ENCODE measurements at regions not wholly inside any gene's neighbourhood (a gene's known extent, or its start where the extent isn't known, plus 50 kb on each side); places are given as distances from the start of the nearest gene placed in this dataset.

- peaks cover 14% of the 10 kb centered on the region for H3K79me2 ChIP-seq (ENCODE audit: insufficient read depth, low read length)
- H4K20me1 ChIP-seq (ENCODE audit: insufficient read depth, low read length) = peaks cover 11% of the 10 kb centered on the region
- no peaks in the 10 kb centered on the region for H3K27me3 Mint-ChIP-seq (ENCODE audit: low read depth, unreplicated experiment)
- no peak overlapping the region for H3K4me3 ChIP-seq (ENCODE audit: insufficient read depth, low read depth, low read length)
- peaks cover 4% of the 10 kb centered on the region for H3K36me3 ChIP-seq (ENCODE audit: insufficient read depth, low read length)
- H2AFZ ChIP-seq (ENCODE audit: low read depth, low read length) = no peak overlapping the region
- no peaks in the 10 kb centered on the region for H3K27me3 ChIP-seq (ENCODE audit: insufficient read depth, low read length)
- H3K9ac ChIP-seq (ENCODE audit: low read length) = no peak overlapping the region
- H3K4me1 ChIP-seq (ENCODE audit: insufficient read depth, low read length) = no peaks in the 10 kb centered on the region
- FAIRE-seq = no peak
- H3K4me3 Mint-ChIP-seq (ENCODE audit: unreplicated experiment) = no peak overlapping the region
- no peak for DNase-seq (ENCODE audit: low read depth)
- peaks cover 13% of the 10 kb centered on the region for H3K4me1 Mint-ChIP-seq (ENCODE audit: low read depth, unreplicated experiment)
- H3K36me3 Mint-ChIP-seq (ENCODE audit: low read depth, unreplicated experiment) = no peaks in the 10 kb centered on the region
- no peak for TF ChIP-seq EZH2 (IDR thresholded peaks at IDR 0.05; ENCODE audit: insufficient read depth, low read length)
- TF ChIP-seq, protein P1, sequence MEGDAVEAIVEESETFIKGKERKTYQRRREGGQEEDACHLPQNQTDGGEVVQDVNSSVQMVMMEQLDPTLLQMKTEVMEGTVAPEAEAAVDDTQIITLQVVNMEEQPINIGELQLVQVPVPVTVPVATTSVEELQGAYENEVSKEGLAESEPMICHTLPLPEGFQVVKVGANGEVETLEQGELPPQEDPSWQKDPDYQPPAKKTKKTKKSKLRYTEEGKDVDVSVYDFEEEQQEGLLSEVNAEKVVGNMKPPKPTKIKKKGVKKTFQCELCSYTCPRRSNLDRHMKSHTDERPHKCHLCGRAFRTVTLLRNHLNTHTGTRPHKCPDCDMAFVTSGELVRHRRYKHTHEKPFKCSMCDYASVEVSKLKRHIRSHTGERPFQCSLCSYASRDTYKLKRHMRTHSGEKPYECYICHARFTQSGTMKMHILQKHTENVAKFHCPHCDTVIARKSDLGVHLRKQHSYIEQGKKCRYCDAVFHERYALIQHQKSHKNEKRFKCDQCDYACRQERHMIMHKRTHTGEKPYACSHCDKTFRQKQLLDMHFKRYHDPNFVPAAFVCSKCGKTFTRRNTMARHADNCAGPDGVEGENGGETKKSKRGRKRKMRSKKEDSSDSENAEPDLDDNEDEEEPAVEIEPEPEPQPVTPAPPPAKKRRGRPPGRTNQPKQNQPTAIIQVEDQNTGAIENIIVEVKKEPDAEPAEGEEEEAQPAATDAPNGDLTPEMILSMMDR (IDR thresholded peaks at IDR 0.05; ENCODE audit: insufficient read depth, low read depth, low read length) = no peak
- no peaks in the 10 kb centered on the region for H3K9me3 ChIP-seq (ENCODE audit: insufficient read depth, low read depth, low read length)
- H3K4me2 ChIP-seq (ENCODE audit: low read length) = no peak overlapping the region
- peak overlapping the region; percentile 78 for H3K27ac Mint-ChIP-seq (ENCODE audit: unreplicated experiment)
- H3K27ac ChIP-seq (ENCODE audit: low read depth, low read length) = peak overlapping the region; percentile 12
- no peaks in the 10 kb centered on the region for H3K9me3 Mint-ChIP-seq (ENCODE audit: unreplicated experiment)
Measured at GRCh38 chrX:74248889-74249288, 55.1 kb upstream of the ZCCHC13 start.

DNA sequence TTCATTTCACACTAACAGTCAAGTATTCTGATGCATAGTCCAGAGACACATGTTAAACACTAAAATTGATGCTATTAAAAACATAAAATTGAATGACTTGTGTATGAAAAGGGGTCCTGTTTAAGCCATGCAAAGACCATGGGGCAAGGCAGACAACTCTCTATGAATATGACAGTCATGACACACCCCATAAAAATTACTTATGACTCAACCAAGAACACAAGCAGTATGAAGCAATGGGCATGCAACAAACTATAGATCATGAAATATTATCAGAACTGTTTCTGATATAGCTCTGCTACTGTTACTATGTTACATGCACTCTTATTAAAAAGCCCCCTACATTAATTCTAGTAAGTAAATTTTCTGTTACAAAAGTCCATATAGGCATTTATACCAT lies 57.5 kb upstream of the ZCCHC13 start:
- no peaks in the 10 kb centered on the region for H3K27me3 Mint-ChIP-seq (ENCODE audit: low read depth, unreplicated experiment)
- no peak overlapping the region for H3K4me3 Mint-ChIP-seq (ENCODE audit: unreplicated experiment)
- TF ChIP-seq EZH2 (IDR thresholded peaks at IDR 0.05; ENCODE audit: insufficient read depth, low read length) = no peak
- TF ChIP-seq, protein P1 (IDR thresholded peaks at IDR 0.05; ENCODE audit: insufficient read depth, low read depth, low read length) = no peak
- peak overlapping the region; percentile 18 for H3K27ac Mint-ChIP-seq (ENCODE audit: unreplicated experiment)
- Histone ChIP-seq H2AFZ (ENCODE audit: low read depth, low read length) (no peak overlapping the region), H3K36me3 (ENCODE audit: insufficient read depth, low read length) (peaks cover 4% of the 10 kb centered on the region), H3K4me3 (ENCODE audit: insufficient read depth, low read depth, low read length) (no peak overlapping the region), H3K27ac (ENCODE audit: low read depth, low read length) (no peak overlapping the region), H3K9ac (ENCODE audit: low read length) (no peak overlapping the region), H3K4me1 (ENCODE audit: insufficient read depth, low read length) (peaks cover 10% of the 10 kb centered on the region), H4K20me1 (ENCODE audit: insufficient read depth, low read length) (peaks cover 22% of the 10 kb centered on the region), H3K27me3 (ENCODE audit: insufficient read depth, low read length) (no peaks in the 10 kb centered on the region), H3K79me2 (ENCODE audit: insufficient read depth, low read length) (peaks cover 11% of the 10 kb centered on the region), H3K4me2 (ENCODE audit: low read length) (no peak overlapping the region), H3K9me3 (ENCODE audit: insufficient read depth, low read depth, low read length) (no peaks in the 10 kb centered on the region)
- peaks cover 14% of the 10 kb centered on the region for H3K4me1 Mint-ChIP-seq (ENCODE audit: low read depth, unreplicated experiment)
- FAIRE-seq (no peak), DNase-seq (ENCODE audit: low read depth) (no peak)
- H3K36me3 Mint-ChIP-seq (ENCODE audit: low read depth, unreplicated experiment) = no peaks in the 10 kb centered on the region
- H3K9me3 Mint-ChIP-seq (ENCODE audit: unreplicated experiment) = no peaks in the 10 kb centered on the region

- no peak overlapping the region for H3K27ac Mint-ChIP-seq (ENCODE audit: unreplicated experiment)
Measured at GRCh38 chrX:74242484-74243138, 61.4 kb upstream of the ZCCHC13 start.

More at GRCh38 chrX:74242484-74243138, 61.4 kb upstream of the ZCCHC13 start:
- Histone ChIP-seq H2AFZ (ENCODE audit: low read depth, low read length) (no peak overlapping the region), H3K4me2 (ENCODE audit: low read length) (peak overlapping the region; percentile 43), H3K36me3 (ENCODE audit: insufficient read depth, low read length) (peaks cover 16% of the 10 kb centered on the region), H3K4me1 (ENCODE audit: insufficient read depth, low read length) (peaks cover 10% of the 10 kb centered on the region), H3K9ac (ENCODE audit: low read length) (peak overlapping the region; percentile 27), H3K27me3 (ENCODE audit: insufficient read depth, low read length) (no peaks in the 10 kb centered on the region), H3K4me3 (ENCODE audit: insufficient read depth, low read depth, low read length) (peak overlapping the region; percentile 37), H3K79me2 (ENCODE audit: insufficient read depth, low read length) (peaks cover 11% of the 10 kb centered on the region), H4K20me1 (ENCODE audit: insufficient read depth, low read length) (peaks cover 26% of the 10 kb centered on the region), H3K9me3 (ENCODE audit: insufficient read depth, low read depth, low read length) (no peaks in the 10 kb centered on the region), H3K27ac (ENCODE audit: low read depth, low read length) (peak overlapping the region; percentile 52)
- FAIRE-seq (no peak), DNase-seq (ENCODE audit: low read depth) (no peak)
- Mint-ChIP-seq H3K9me3 (ENCODE audit: unreplicated experiment) (no peaks in the 10 kb centered on the region), H3K4me3 (ENCODE audit: unreplicated experiment) (peak overlapping the region; percentile 8), H3K36me3 (ENCODE audit: low read depth, unreplicated experiment) (peaks cover 4% of the 10 kb centered on the region), H3K4me1 (ENCODE audit: low read depth, unreplicated experiment) (peaks cover 8% of the 10 kb centered on the region), H3K27me3 (ENCODE audit: low read depth, unreplicated experiment) (no peaks in the 10 kb centered on the region)
- TF ChIP-seq, protein P1 (IDR thresholded peaks at IDR 0.05; ENCODE audit: insufficient read depth, low read depth, low read length) = no peak
- no peak for TF ChIP-seq EZH2 (IDR thresholded peaks at IDR 0.05; ENCODE audit: insufficient read depth, low read length)
